Mesendoderm (in vitro differentiated cells): ENCODE measurements at regions not wholly inside any gene's neighbourhood (a gene's known extent, or its start where the extent isn't known, plus 50 kb on each side); places are given as distances from the start of the nearest gene placed in this dataset.

Experiments used
- DNase-seq: peaks from one replicate; pipeline ENCODE4 v3.0.0; 2013
- H2AK5ac ChIP-seq: 2 replicates; pipeline ENCODE4 v1.6.1; 2013; ENCODE audit warnings: low read length, inconsistent platforms
- H2BK120ac ChIP-seq: 2 replicates; pipeline ENCODE4 v1.6.1; 2013; ENCODE audit warnings: low read depth, mild to moderate bottlenecking, low read length, moderate library complexity, mixed read lengths
- H2BK15ac ChIP-seq: replicated peaks from 2 replicates; pipeline ENCODE4 v1.6.1; 2013; ENCODE audit warnings: low read depth, mild to moderate bottlenecking, moderate library complexity
- H2BK5ac ChIP-seq: 2 replicates; pipeline ENCODE4 v1.6.1; 2013; ENCODE audit warnings: low read length, inconsistent platforms
- H3K18ac ChIP-seq: 2 replicates; pipeline ENCODE4 v1.6.1; 2013; ENCODE audit warnings: mild to moderate bottlenecking, low read length, mixed read lengths
- H3K23ac ChIP-seq: one replicate; pipeline ENCODE4 v1.6.1; 2013; ENCODE audit warnings: low read length
- H3K27ac ChIP-seq: 2 replicates; pipeline ENCODE4 v1.5.1; 2013; ENCODE audit warnings: low read depth, mild to moderate bottlenecking, inconsistent platforms, low read length, moderate library complexity
- H3K27me3 ChIP-seq: 2 replicates; pipeline ENCODE4 v1.6.1; 2013; ENCODE audit warnings: low read length, control low read depth, mild to moderate bottlenecking, inconsistent platforms; ENCODE audit not compliant: insufficient read depth, poor library complexity
- H3K36me3 ChIP-seq: 2 replicates; pipeline ENCODE4 v1.6.1; 2013; ENCODE audit warnings: low read length, inconsistent platforms; ENCODE audit not compliant: control insufficient read depth, insufficient read depth
- H3K4ac ChIP-seq: one replicate; pipeline ENCODE4 v1.6.1; 2013; ENCODE audit warnings: low read depth, mild to moderate bottlenecking, low read length, moderate library complexity
- H3K4me1 ChIP-seq: 2 replicates; pipeline ENCODE4 v1.6.1; 2013; ENCODE audit warnings: low read depth, low read length, inconsistent platforms; ENCODE audit not compliant: control insufficient read depth
- H3K4me2 ChIP-seq: 2 replicates; pipeline ENCODE4 v1.6.1; 2013; ENCODE audit warnings: low read length
- H3K4me3 ChIP-seq: 2 replicates; pipeline ENCODE4 v1.5.1; 2013; ENCODE audit warnings: mild to moderate bottlenecking, low read length
- H3K56ac ChIP-seq: one replicate; pipeline ENCODE4 v1.6.1; 2013; ENCODE audit warnings: low read length
- H3K79me1 ChIP-seq: 2 replicates; pipeline ENCODE4 v1.6.1; 2013; ENCODE audit warnings: low read length, inconsistent platforms
- H3K79me2 ChIP-seq: 2 replicates; pipeline ENCODE4 v1.6.1; 2013; ENCODE audit warnings: mild to moderate bottlenecking, low read length; ENCODE audit not compliant: control insufficient read depth, insufficient read depth
- H3K9ac ChIP-seq: 2 replicates; pipeline ENCODE4 v1.6.1; 2013; ENCODE audit warnings: low read length, inconsistent platforms
- H4K5ac ChIP-seq: one replicate; pipeline ENCODE4 v1.6.1; 2013; ENCODE audit warnings: low read length
- H4K8ac ChIP-seq: one replicate; pipeline ENCODE4 v1.6.1; 2013; ENCODE audit warnings: low read depth, mild to moderate bottlenecking, control low read depth, low read length, moderate library complexity
- WGBS: extraction: QIAGEN DNeasy Blood & Tissue Kit; methylation state at CpG from one replicate; pipeline ENCODE4 v1.1.7; 2013; ENCODE audit warnings: low lambda C conversion rate, missing lambda C conversion rate; ENCODE audit not compliant: insufficient coverage; ENCODE audit errors: extremely low coverage; 5-methylcytosine and 5-hydroxymethylcytosine counted together

DNA sequence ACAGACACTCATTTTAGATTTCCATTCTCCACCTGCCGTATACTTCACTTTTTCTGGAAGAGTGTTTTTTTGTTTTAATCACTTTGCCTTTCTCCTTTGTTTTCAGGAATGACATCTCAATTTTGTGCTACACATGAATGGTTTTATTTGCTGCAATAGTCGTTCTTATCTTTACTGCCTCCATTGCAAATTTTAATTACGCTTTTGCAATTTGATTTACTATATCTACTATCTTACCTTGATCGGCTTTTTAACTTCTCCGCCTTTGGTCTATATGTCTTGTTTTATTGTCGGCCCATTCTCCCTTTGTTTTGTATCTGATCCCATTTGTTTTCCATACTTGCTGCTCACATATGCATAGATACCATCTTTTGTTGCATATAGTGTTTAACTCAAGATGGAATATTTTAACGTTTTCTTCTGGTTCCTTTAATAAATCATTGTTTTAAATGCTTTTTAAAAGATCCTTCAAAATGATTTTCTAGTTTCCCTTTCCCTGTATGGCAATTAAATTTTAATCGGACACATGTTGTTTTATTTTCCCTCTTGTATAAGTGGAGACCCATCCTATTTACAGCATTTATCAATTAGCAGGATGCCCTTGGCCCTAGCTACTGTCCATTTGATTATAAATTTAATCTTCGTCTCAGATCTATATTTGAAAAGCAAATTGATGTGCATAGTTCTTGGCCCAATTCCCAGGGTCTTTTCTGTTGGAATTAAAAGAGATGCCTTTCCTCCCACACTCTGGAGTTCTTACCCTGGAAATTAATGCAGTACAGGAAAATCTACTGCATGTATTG lies 97.2 kb upstream of the CNTN4 start:
- no peak overlapping the region for H4K8ac ChIP-seq
- H3K18ac ChIP-seq, result no peak overlapping the region
- no peaks in the 10 kb centered on the region for H3K4me1 ChIP-seq
- H3K23ac ChIP-seq, result no peak overlapping the region
- H3K27me3 ChIP-seq, result no peaks in the 10 kb centered on the region
- no peak overlapping the region for H3K27ac ChIP-seq
- H3K36me3 ChIP-seq, result no peaks in the 10 kb centered on the region
- H3K4me2 ChIP-seq, result no peak overlapping the region
- H3K79me2 ChIP-seq, result no peaks in the 10 kb centered on the region
- H4K5ac ChIP-seq, result no peak overlapping the region
- H3K9ac ChIP-seq, result no peak overlapping the region
- H2BK120ac ChIP-seq, result no peak overlapping the region
- no peak overlapping the region for H2BK5ac ChIP-seq
- H2BK15ac ChIP-seq, result no peak overlapping the region
- H3K4ac ChIP-seq, result no peak overlapping the region
- no peak for DNase-seq
- H3K4me3 ChIP-seq, result no peak overlapping the region
- WGBS, result no CpG with 5 or more reads among the region's 9 CpGs
- H3K56ac ChIP-seq, result no peak overlapping the region
- H3K79me1 ChIP-seq, result no peaks in the 10 kb centered on the region
- no peak overlapping the region for H2AK5ac ChIP-seq

DNA sequence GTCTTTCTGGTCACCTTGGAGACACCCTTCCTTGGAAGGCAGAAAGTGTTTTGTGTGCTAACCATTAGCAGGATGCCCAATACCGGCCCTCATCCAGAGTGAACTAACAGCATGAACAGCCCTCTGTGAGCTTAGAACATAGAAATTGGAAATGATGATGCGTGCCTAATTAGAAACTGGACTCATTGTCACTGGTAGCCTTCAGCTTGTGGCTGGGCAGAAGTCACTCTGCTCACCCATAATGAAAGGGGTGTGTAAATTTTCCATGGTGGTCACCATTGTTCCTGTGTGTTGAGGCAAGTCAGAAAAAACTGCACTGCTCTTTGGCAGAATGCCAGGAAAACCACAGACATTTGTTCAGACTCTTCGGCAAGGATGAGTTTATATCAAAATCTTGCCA lies 74.7 kb upstream of the CNTN4 start:
- Histone ChIP-seq H3K27ac (no peak overlapping the region), H2BK15ac (no peak overlapping the region), H3K4me2 (no peak overlapping the region), H3K79me1 (no peaks in the 10 kb centered on the region), H3K4me1 (no peaks in the 10 kb centered on the region), H3K18ac (no peak overlapping the region), H2BK5ac (no peak overlapping the region), H2AK5ac (no peak overlapping the region), H2BK120ac (no peak overlapping the region), H4K5ac (no peak overlapping the region), H4K8ac (no peak overlapping the region), H3K36me3 (no peaks in the 10 kb centered on the region), H3K23ac (no peak overlapping the region), H3K79me2 (no peaks in the 10 kb centered on the region), H3K27me3 (no peaks in the 10 kb centered on the region), H3K4ac (no peak overlapping the region), H3K56ac (no peak overlapping the region), H3K4me3 (no peak overlapping the region), H3K9ac (no peak overlapping the region)
- no CpG with 5 or more reads among the region's 3 CpGs for WGBS
- no peak for DNase-seq

DNA sequence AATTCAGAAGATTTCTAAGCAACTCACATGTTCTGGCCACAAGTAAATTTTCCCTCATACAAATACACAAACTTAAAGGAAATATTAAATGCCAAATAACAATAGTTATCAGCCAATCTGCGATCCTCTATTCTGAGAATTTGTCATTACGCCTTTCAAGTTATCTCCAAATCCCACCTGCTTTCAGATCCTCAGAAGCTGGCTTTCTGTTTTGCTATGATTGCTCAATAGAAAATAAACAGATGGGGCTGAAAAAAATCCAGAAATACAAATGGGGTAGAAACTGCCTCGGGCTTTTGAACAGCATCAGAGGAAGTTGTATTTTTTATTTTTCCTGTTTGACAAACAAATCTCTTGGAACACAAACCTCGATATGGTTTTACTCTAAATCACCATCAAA lies 74.0 kb upstream of the CNTN4 start:
- Histone ChIP-seq H3K4ac (no peak overlapping the region), H3K4me2 (no peak overlapping the region), H3K4me3 (no peak overlapping the region), H3K79me1 (no peaks in the 10 kb centered on the region), H3K56ac (no peak overlapping the region), H2BK120ac (no peak overlapping the region), H2BK15ac (no peak overlapping the region), H4K8ac (no peak overlapping the region), H3K36me3 (no peaks in the 10 kb centered on the region), H3K27me3 (no peaks in the 10 kb centered on the region), H2BK5ac (no peak overlapping the region), H3K4me1 (no peaks in the 10 kb centered on the region), H3K23ac (no peak overlapping the region), H3K9ac (no peak overlapping the region), H3K18ac (no peak overlapping the region), H3K27ac (no peak overlapping the region), H3K79me2 (no peaks in the 10 kb centered on the region), H4K5ac (no peak overlapping the region), H2AK5ac (no peak overlapping the region)
- no peak for DNase-seq
- WGBS, result no CpG with 5 or more reads among the region's 4 CpGs

DNA sequence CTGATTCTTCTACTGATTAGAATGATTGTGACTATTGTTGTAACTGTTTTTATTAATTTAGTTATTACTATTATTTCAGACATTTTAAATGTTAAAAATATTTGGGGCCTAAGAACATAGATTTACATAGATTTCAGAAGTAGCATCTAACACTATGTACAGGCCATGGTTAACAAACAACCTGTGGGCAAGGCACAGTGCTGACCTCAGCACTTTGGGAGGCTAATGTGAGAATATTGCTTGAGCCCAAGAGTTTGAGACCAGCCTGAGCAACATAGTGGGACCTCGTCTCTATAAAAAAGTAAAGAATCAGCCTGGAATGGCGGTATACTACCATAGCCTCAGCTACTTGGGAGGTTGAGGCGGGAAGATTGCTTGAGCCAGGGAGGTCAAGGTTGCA lies 69.1 kb upstream of the CNTN4 start:
- Histone ChIP-seq H2BK120ac (no peak overlapping the region), H3K4me1 (no peaks in the 10 kb centered on the region), H4K8ac (no peak overlapping the region), H3K36me3 (no peaks in the 10 kb centered on the region), H3K79me1 (no peaks in the 10 kb centered on the region), H3K27ac (no peak overlapping the region), H2BK5ac (no peak overlapping the region), H3K27me3 (no peaks in the 10 kb centered on the region), H3K9ac (no peak overlapping the region), H3K4ac (no peak overlapping the region), H4K5ac (no peak overlapping the region), H2AK5ac (no peak overlapping the region), H3K18ac (no peak overlapping the region), H2BK15ac (no peak overlapping the region), H3K4me3 (no peak overlapping the region), H3K56ac (no peak overlapping the region), H3K23ac (no peak overlapping the region), H3K79me2 (no peaks in the 10 kb centered on the region), H3K4me2 (no peak overlapping the region)
- no peak for DNase-seq
- no CpG with 5 or more reads among the region's 3 CpGs for WGBS

DNA sequence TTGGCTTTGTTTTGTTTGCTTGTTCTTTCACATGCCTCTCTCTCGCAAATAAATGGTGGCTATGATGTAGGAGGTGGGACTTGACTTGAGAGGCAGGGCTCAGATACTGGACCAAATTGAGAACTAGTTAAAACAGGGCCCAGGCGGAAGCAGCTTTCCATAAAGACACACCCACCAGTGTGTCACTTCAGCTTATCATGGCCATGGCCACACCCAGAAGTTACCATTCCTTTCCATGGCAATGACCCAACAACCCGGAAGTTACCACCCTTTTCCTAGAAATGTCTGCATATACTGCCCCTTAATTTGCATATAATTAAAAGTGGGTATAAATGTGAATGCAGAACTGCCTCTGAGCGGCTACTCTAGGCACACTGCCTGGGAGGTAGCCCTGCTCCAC lies 62.6 kb upstream of the CNTN4 start:
- Histone ChIP-seq H3K56ac (no peak overlapping the region), H2BK120ac (no peak overlapping the region), H4K8ac (no peak overlapping the region), H3K4me3 (no peak overlapping the region), H4K5ac (no peak overlapping the region), H3K79me2 (no peaks in the 10 kb centered on the region), H2BK15ac (no peak overlapping the region), H3K27ac (no peak overlapping the region), H3K9ac (no peak overlapping the region), H3K79me1 (no peaks in the 10 kb centered on the region), H3K23ac (no peak overlapping the region), H3K4ac (no peak overlapping the region), H3K4me1 (no peaks in the 10 kb centered on the region), H2BK5ac (no peak overlapping the region), H3K27me3 (no peaks in the 10 kb centered on the region), H2AK5ac (no peak overlapping the region), H3K36me3 (no peaks in the 10 kb centered on the region), H3K4me2 (no peak overlapping the region), H3K18ac (no peak overlapping the region)
- peak; percentile 8 for DNase-seq
- no CpG with 5 or more reads among the region's 4 CpGs for WGBS

DNA sequence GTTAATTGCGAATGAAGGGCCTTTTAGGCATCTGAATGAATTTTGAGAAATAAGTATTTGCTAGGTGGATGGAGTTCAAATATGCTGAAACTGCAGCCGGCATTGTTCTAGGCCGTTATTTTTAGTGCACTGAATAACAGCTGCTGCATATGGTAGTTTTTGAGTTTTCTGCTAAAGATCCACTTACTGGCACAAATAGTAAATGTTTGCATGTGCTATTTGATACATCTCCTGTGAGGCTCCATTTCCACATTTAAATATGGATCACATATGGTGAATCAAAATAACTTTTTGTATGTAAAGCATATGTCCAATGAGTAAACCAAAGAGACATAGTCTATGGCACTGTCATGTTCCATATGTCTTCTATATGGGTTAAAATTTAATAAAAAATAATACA lies 56.7 kb upstream of the CNTN4 start:
- Histone ChIP-seq H3K27me3 (no peaks in the 10 kb centered on the region), H3K36me3 (no peaks in the 10 kb centered on the region), H3K4me2 (no peak overlapping the region), H3K9ac (no peak overlapping the region), H3K23ac (no peak overlapping the region), H2BK120ac (no peak overlapping the region), H3K4ac (no peak overlapping the region), H2BK15ac (no peak overlapping the region), H2AK5ac (no peak overlapping the region), H3K4me1 (no peaks in the 10 kb centered on the region), H3K79me1 (no peaks in the 10 kb centered on the region), H3K56ac (no peak overlapping the region), H4K8ac (no peak overlapping the region), H2BK5ac (no peak overlapping the region), H3K18ac (no peak overlapping the region), H4K5ac (no peak overlapping the region), H3K4me3 (no peak overlapping the region), H3K27ac (no peak overlapping the region), H3K79me2 (no peaks in the 10 kb centered on the region)
- WGBS, result no CpG with 5 or more reads among the region's 3 CpGs
- DNase-seq, result no peak
